ENCODE measurements at regions not wholly inside any gene's neighbourhood (a gene's known extent, or its start where the extent isn't known, plus 50 kb on each side); places are given as distances from the start of the nearest gene placed in this dataset.

- H3K27me3 Mint-ChIP-seq (ENCODE audit: low read depth, unreplicated experiment), result no peaks in the 10 kb centered on the region
- H3K9me3 Mint-ChIP-seq (ENCODE audit: unreplicated experiment), result peaks cover 2% of the 10 kb centered on the region
- Histone ChIP-seq H3K9ac (ENCODE audit: low read length) (no peak overlapping the region), H3K4me3 (ENCODE audit: insufficient read depth, low read depth, low read length) (no peak overlapping the region), H2AFZ (ENCODE audit: low read depth, low read length) (no peak overlapping the region), H4K20me1 (ENCODE audit: insufficient read depth, low read length) (no peaks in the 10 kb centered on the region), H3K27me3 (ENCODE audit: insufficient read depth, low read length) (no peaks in the 10 kb centered on the region), H3K27ac (ENCODE audit: low read depth, low read length) (peak overlapping the region; percentile 29), H3K79me2 (ENCODE audit: insufficient read depth, low read length) (no peaks in the 10 kb centered on the region), H3K36me3 (ENCODE audit: insufficient read depth, low read length) (no peaks in the 10 kb centered on the region), H3K9me3 (ENCODE audit: insufficient read depth, low read depth, low read length) (no peaks in the 10 kb centered on the region), H3K4me2 (ENCODE audit: low read length) (no peak overlapping the region), H3K4me1 (ENCODE audit: insufficient read depth, low read length) (peaks cover 44% of the 10 kb centered on the region)
- FAIRE-seq (peak; percentile 89), DNase-seq (ENCODE audit: low read depth) (peak; percentile 93)
- no peak overlapping the region for H3K4me3 Mint-ChIP-seq (ENCODE audit: unreplicated experiment)
- H3K27ac Mint-ChIP-seq (ENCODE audit: unreplicated experiment), result peak overlapping the region; percentile 96
- TF ChIP-seq CTCF (IDR thresholded peaks at IDR 0.05; ENCODE audit: insufficient read depth, low read depth, low read length), result no peak
- TF ChIP-seq EZH2 (IDR thresholded peaks at IDR 0.05; ENCODE audit: insufficient read depth, low read length), result no peak
- no peaks in the 10 kb centered on the region for H3K36me3 Mint-ChIP-seq (ENCODE audit: low read depth, unreplicated experiment)
- peaks cover 47% of the 10 kb centered on the region for H3K4me1 Mint-ChIP-seq (ENCODE audit: low read depth, unreplicated experiment)
Observed at GRCh38 chr1:209409780-209410179, 173.7 kb upstream of the CAMK1G start.

GRCh38 chr1:209411491-209411929, 172.0 kb upstream of the CAMK1G start:
- Histone ChIP-seq H3K4me3 (ENCODE audit: insufficient read depth, low read depth, low read length) (no peak overlapping the region), H3K27me3 (ENCODE audit: insufficient read depth, low read length) (no peaks in the 10 kb centered on the region), H2AFZ (ENCODE audit: low read depth, low read length) (peak overlapping the region; percentile 62), H3K27ac (ENCODE audit: low read depth, low read length) (peak overlapping the region; percentile 13), H3K9me3 (ENCODE audit: insufficient read depth, low read depth, low read length) (no peaks in the 10 kb centered on the region), H3K36me3 (ENCODE audit: insufficient read depth, low read length) (no peaks in the 10 kb centered on the region), H3K4me2 (ENCODE audit: low read length) (peak overlapping the region; percentile 17), H3K9ac (ENCODE audit: low read length) (no peak overlapping the region), H3K4me1 (ENCODE audit: insufficient read depth, low read length) (peaks cover 32% of the 10 kb centered on the region), H3K79me2 (ENCODE audit: insufficient read depth, low read length) (no peaks in the 10 kb centered on the region), H4K20me1 (ENCODE audit: insufficient read depth, low read length) (no peaks in the 10 kb centered on the region)
- peak; percentile 54 for DNase-seq (ENCODE audit: low read depth)
- Mint-ChIP-seq H3K27ac (ENCODE audit: unreplicated experiment) (peak overlapping the region; percentile 92), H3K9me3 (ENCODE audit: unreplicated experiment) (peaks cover 2% of the 10 kb centered on the region), H3K36me3 (ENCODE audit: low read depth, unreplicated experiment) (no peaks in the 10 kb centered on the region), H3K4me1 (ENCODE audit: low read depth, unreplicated experiment) (peaks cover 41% of the 10 kb centered on the region), H3K4me3 (ENCODE audit: unreplicated experiment) (peak overlapping the region; percentile 43), H3K27me3 (ENCODE audit: low read depth, unreplicated experiment) (no peaks in the 10 kb centered on the region)
- peak; percentile 50 for FAIRE-seq
- TF ChIP-seq EZH2 (IDR thresholded peaks at IDR 0.05; ENCODE audit: insufficient read depth, low read length), result no peak
- no peak for TF ChIP-seq CTCF (IDR thresholded peaks at IDR 0.05; ENCODE audit: insufficient read depth, low read depth, low read length)

GRCh38 chr1:209412036-209412435, 171.5 kb upstream of the CAMK1G start:
- H3K4me3 Mint-ChIP-seq (ENCODE audit: unreplicated experiment), result no peak overlapping the region
- FAIRE-seq, result peak; percentile 23
- peak overlapping the region; percentile 92 for H3K27ac Mint-ChIP-seq (ENCODE audit: unreplicated experiment)

More at GRCh38 chr1:209412036-209412435, 171.5 kb upstream of the CAMK1G start:
- H3K27me3 ChIP-seq (ENCODE audit: insufficient read depth, low read length), result no peaks in the 10 kb centered on the region
- H3K9me3 ChIP-seq (ENCODE audit: insufficient read depth, low read depth, low read length), result no peaks in the 10 kb centered on the region
- DNase-seq (ENCODE audit: low read depth), result no peak
- H3K79me2 ChIP-seq (ENCODE audit: insufficient read depth, low read length), result no peaks in the 10 kb centered on the region
- peaks cover 2% of the 10 kb centered on the region for H3K9me3 Mint-ChIP-seq (ENCODE audit: unreplicated experiment)
- H3K4me3 ChIP-seq (ENCODE audit: insufficient read depth, low read depth, low read length), result no peak overlapping the region
- H3K36me3 Mint-ChIP-seq (ENCODE audit: low read depth, unreplicated experiment), result no peaks in the 10 kb centered on the region
- peaks cover 44% of the 10 kb centered on the region for H3K4me1 Mint-ChIP-seq (ENCODE audit: low read depth, unreplicated experiment)
- no peak overlapping the region for H3K9ac ChIP-seq (ENCODE audit: low read length)
- no peak for TF ChIP-seq CTCF (IDR thresholded peaks at IDR 0.05; ENCODE audit: insufficient read depth, low read depth, low read length)
- no peak for TF ChIP-seq EZH2 (IDR thresholded peaks at IDR 0.05; ENCODE audit: insufficient read depth, low read length)
- H3K4me1 ChIP-seq (ENCODE audit: insufficient read depth, low read length), result peaks cover 30% of the 10 kb centered on the region
- H3K27ac ChIP-seq (ENCODE audit: low read depth, low read length), result no peak overlapping the region
- H3K4me2 ChIP-seq (ENCODE audit: low read length), result peak overlapping the region; percentile 17
- no peaks in the 10 kb centered on the region for H4K20me1 ChIP-seq (ENCODE audit: insufficient read depth, low read length)
- no peaks in the 10 kb centered on the region for H3K36me3 ChIP-seq (ENCODE audit: insufficient read depth, low read length)
- H2AFZ ChIP-seq (ENCODE audit: low read depth, low read length), result peak overlapping the region; percentile 62
- no peaks in the 10 kb centered on the region for H3K27me3 Mint-ChIP-seq (ENCODE audit: low read depth, unreplicated experiment)
